ENCODE measurements at regions not wholly inside any gene's neighbourhood (a gene's known extent, or its start where the extent isn't known, plus 50 kb on each side); places are given as distances from the start of the nearest gene placed in this dataset.
"Not testable (repeated sequence)": the region's sequence is repeated elsewhere in the genome, so short reads cannot be mapped to it uniquely, and the experiment has no call there.

GRCh38 chr4:163707873-163708272, 213.4 kb downstream of the TMA16 start:
- Histone ChIP-seq H3K4me1 (no peaks in the 10 kb centered on the region), H3K36me3 (no peaks in the 10 kb centered on the region), H3K4me3 (no peak overlapping the region), H3K27ac (no peak overlapping the region), H3K27me3 (no peaks in the 10 kb centered on the region), H3K9me3 (no peaks in the 10 kb centered on the region)
- TF ChIP-seq CTCF (IDR thresholded peaks at IDR 0.05): no peak
- DNase-seq: no peak
- no peak for ATAC-seq
- intact Hi-C loops (cut with DNase I): no loop called here

GRCh38 chr4:163709601-163710000, 215.1 kb downstream of the TMA16 start:
- Histone ChIP-seq H3K27me3 (no peaks in the 10 kb centered on the region), H3K4me3 (no peak overlapping the region), H3K9me3 (no peaks in the 10 kb centered on the region), H3K36me3 (no peaks in the 10 kb centered on the region), H3K4me1 (no peaks in the 10 kb centered on the region), H3K27ac (no peak overlapping the region)
- no peak for ATAC-seq
- no peak for TF ChIP-seq CTCF (IDR thresholded peaks at IDR 0.05)
- DNase-seq: no peak
- intact Hi-C loops (cut with DNase I): no loop called here

- Histone ChIP-seq H3K4me1 (no peaks in the 10 kb centered on the region), H3K36me3 (no peaks in the 10 kb centered on the region), H3K27me3 (no peaks in the 10 kb centered on the region), H3K9me3 (no peaks in the 10 kb centered on the region), H3K27ac (no peak overlapping the region), H3K4me3 (no peak overlapping the region)
- DNase-seq: no peak
- no peak for TF ChIP-seq CTCF (IDR thresholded peaks at IDR 0.05)
- ATAC-seq: no peak
- intact Hi-C loops (cut with DNase I): no loop called here
Observed at GRCh38 chr4:163710158-163710557, 215.7 kb downstream of the TMA16 start.

- H3K4me3 ChIP-seq; H3K27ac ChIP-seq; H3K4me1 ChIP-seq; ATAC-seq; H3K9me3 ChIP-seq; intact Hi-C loops (cut with DNase I); H3K36me3 ChIP-seq; H3K27me3 ChIP-seq: not testable (repeated sequence)
- DNase-seq: peak in 1 of 4 donors; percentile 41
Observed at GRCh38 chr4:163724495-163724894, 230.0 kb downstream of the TMA16 start.

GRCh38 chr4:163726641-163727040, 232.2 kb downstream of the TMA16 start:
- H3K27ac ChIP-seq: no peak overlapping the region
- no peaks in the 10 kb centered on the region for H3K27me3 ChIP-seq
- ATAC-seq (no peak), DNase-seq (no peak)
- peaks cover 0 to 7% of the 10 kb centered on the region in 2 donors for H3K9me3 ChIP-seq
- no peak overlapping the region for H3K4me3 ChIP-seq
- intact Hi-C loops (cut with DNase I): no loop called here
- no peaks in the 10 kb centered on the region for H3K4me1 ChIP-seq
- TF ChIP-seq CTCF (IDR thresholded peaks at IDR 0.05): no peak
- no peaks in the 10 kb centered on the region for H3K36me3 ChIP-seq

- Histone ChIP-seq H3K4me3 (no peak overlapping the region), H3K27ac (no peak overlapping the region), H3K36me3 (no peaks in the 10 kb centered on the region), H3K27me3 (no peaks in the 10 kb centered on the region), H3K4me1 (no peaks in the 10 kb centered on the region), H3K9me3 (peaks cover 0 to 2% of the 10 kb centered on the region in 2 donors)
- no peak for ATAC-seq
- intact Hi-C loops (cut with DNase I): no loop called here
- no peak for DNase-seq
- TF ChIP-seq CTCF (IDR thresholded peaks at IDR 0.05): no peak
Observed at GRCh38 chr4:163731071-163731470, 236.6 kb downstream of the TMA16 start.

Data from left lung (tissue), 4 donors.